Stimulated activated CD4-positive, alpha-beta T cell treated with anti-CD3 and anti-CD28 coated beads, Interleukin-15, amount 100 ng/mL, for 1 hour (primary cell): ENCODE measurements at regions not wholly inside any gene's neighbourhood (a gene's known extent, or its start where the extent isn't known, plus 50 kb on each side); places are given as distances from the start of the nearest gene placed in this dataset.
"Not testable (repeated sequence)": the region's sequence is repeated elsewhere in the genome, so short reads cannot be mapped to it uniquely, and the experiment has no call there.

Experiments used
- DNase-seq, 2 donors: peaks; one replicate each; pipeline ENCODE4 v3.0.0-alpha.2; 2020; ENCODE audit warnings: low read depth in 1 of 2, low spot score in 1 of 2

DNA sequence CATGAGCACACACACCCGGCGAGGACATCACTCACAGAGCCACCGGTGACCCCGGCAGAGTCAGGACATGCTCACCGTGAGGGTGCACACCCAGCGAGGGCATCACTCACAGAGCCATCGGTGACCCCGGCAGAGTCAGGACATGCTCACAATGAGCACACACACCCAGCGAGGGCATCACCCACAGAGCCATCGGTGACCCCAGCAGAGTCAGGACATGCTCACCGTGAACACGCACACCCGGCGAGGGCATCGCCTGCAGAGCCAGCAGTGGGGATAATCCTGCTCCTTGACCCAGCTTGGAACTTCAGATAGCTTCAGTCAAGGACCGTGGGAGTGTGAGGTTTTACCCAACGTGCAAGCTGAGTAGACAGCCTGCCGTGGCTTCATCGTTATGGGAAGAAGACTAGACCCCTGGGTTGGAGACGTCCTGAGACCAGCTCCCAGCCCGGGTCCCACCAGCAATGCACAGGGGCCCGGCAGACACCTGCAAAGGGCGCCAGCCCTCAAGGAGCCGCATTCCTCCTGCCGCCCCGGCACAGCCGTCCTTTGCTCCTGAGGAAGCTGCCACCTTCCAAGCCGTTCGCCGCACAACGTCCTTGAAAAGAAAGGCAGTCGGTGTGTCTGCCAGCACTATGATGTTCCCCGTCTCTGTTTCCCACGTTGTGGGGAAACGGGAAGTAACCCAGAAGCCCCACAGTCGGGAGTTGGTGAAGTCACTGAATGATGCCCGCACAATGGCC lies 192.3 kb downstream of the DLL1 start:
- DNase-seq = no peak

DNA sequence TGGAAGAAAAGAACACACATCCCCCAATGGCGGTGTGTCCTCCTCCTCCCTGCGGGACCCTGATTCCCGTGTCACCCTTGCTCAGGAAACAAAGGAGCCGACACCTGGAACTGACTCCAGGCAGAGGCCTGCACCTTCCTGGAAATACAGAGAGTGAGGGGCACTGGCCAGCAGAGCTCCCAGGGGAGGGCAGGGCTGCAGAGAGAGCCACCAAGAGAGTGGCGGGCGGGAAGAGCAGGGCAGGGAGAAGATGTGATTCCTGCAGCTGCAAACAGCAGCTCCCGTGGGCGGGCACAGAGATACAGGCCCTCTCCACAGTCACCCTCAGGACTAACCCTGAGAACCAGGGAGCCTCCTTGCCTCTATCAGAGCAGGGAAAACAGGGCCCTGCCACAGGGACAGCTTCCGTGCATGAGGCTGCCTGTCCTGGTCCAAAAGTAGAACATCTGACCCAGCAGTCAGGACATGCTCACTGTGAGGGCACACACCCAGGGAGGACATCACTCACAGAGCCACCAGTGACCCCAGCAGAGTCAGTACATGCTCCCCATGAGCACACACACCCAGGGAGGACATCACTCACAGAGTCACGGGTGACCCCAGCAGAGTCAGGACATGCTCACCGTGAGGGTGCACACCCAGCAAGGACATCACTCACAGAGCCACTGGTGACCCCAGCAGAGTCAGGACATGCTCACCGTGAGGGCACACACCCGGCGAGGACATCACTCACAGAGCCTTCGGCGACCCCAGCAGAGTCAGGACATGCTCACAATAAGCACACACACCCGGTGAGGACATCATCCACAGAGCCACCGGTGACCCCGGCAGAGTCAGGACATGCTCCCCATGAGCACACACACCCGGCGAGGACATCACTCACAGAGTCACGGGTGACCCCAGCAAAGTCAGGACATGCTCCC lies 193.1 kb downstream of the DLL1 start:
- no peak for DNase-seq

DNA sequence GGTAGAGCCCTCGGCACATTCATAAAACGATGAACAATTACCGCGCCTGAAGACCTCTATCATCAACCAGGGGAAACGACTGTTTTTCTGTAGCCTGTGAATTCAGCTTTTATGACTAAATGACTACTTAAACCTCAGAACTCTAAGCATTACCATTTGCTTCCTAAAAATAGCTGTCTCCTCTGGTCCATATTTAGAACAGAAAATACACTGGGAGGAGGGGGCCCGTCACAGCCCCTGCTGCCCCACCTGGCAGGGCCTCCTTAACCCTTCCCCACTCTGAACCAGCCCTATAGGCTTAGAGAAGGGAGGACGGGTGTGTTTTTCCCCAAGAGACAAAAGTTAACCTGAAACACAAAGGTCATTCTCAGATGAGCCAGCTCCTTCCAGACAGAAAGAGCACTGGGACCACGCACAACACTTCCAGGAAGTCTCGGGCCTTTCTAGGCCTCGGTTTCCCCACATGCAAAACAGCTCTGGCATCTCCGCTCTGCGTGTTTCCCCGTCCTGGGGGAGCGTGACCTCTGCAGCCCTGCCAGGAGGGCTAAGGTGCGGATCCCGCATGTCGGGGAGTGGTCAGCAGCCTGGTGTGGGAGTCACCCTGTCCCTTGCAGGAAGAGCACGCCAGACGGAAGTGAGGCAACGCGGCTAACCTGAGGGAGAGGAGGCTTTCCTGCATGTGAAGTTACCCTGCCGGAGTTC lies 193.9 kb downstream of the DLL1 start:
- no peak for DNase-seq

- no peak for DNase-seq
These were observed 194.6 kb downstream of the DLL1 start for GRCh38 chr6:170096191-170096802.

DNA sequence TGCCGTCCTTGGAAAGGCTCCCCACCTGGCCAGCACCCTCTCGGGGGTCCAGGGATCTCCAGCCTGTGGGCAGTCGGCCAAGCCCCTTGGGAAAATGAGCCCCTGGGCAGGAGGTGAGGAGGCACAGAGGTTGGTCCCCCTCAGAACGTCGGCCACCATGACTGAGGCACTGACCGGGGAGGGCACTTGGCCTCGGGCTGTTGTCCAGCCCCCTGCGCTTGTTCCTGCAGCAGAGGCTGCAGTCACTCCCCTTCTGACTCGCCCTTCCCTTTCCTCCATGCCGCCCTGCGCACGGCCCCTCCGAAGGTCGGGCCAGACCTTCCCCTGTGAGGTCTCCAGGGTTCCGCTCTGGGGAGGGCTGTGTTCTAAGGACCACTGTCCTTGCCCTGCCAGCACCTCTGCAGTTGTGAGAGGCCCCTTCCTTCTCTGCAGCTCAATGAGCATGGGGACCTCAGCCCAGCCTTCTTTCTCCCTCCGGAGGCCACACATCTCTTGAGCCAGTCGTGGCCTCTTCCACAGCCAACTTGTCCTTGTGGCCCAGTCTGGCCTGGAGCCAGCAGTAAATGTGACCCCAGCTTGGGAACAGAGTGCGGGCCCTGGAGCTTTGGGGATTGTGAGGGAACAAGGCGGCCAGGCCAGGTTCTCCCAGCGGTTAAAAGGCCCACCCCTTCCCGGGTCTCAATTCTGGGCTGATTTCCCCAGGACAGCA lies 195.5 kb downstream of the DLL1 start:
- no peak for DNase-seq

- no peak for DNase-seq
These were observed 196.1 kb downstream of the DLL1 start for GRCh38 chr6:170094686-170095272.

GRCh38 chr6:170093658-170094596 lies 197.0 kb downstream of the DLL1 start:
- no peak for DNase-seq

DNA sequence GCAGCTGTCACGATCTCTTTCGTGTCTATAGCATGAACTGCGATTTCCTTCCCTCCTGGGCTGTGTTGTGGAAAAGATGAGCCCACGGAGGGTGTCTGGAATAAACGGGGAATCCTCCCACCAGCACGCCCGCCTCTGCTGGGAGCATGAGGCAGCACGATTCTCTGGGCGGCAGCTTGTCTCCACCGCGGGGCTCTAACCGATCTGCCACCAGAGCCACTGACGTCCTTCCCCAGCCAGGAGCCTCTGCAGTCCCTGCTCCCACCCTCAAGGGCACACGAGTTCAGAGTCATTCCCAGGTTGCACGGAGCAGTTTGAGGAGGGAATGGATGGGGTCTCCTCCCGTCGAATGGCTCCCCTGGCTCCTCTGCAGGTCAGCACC lies 197.6 kb downstream of the DLL1 start:
- no peak for DNase-seq

DNA sequence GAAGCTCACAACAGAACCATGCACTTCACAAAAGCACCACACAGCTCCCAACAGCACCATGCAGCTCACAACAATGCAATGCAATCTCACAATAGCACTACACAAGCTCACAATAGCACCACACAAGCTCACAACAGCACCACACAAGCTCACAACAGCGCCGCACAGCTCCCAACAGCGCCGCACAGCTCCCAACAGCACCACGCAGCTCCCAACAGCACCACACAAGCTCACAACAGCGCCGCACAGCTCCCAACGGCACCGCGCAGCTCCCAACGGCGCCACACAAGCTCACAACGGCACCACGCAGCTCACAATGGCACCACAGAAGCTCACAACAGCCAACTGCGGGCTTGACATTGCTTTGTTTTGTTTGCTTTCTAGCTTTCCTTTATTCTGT lies 198.1 kb downstream of the DLL1 start:
- no peak for DNase-seq

- DNase-seq = no peak
These were observed 199.0 kb downstream of the DLL1 start for GRCh38 chr6:170091639-170092579.

GRCh38 chr6:170091000-170091638 lies 199.8 kb downstream of the DLL1 start:
- DNase-seq = no peak

DNA sequence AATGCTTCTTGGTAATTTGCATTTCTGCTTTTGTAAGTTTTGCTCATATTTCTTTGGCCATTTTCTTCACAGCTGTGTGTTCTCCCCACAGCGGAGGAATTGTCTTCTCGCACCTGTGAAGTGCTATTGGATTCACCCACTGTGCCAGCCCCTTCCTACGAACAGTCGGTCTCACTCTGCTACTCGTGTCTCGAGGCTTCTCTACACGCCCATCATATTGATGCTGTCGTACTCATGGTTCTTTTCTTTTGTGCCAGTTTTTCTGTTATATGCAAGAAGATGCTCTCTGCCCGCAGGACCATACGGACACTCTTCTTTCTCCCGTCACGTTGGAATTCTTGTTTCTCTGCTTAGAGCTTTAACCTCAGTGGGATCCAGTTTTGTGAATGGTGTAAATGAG lies 200.3 kb downstream of the DLL1 start:
- no peak for DNase-seq

DNA sequence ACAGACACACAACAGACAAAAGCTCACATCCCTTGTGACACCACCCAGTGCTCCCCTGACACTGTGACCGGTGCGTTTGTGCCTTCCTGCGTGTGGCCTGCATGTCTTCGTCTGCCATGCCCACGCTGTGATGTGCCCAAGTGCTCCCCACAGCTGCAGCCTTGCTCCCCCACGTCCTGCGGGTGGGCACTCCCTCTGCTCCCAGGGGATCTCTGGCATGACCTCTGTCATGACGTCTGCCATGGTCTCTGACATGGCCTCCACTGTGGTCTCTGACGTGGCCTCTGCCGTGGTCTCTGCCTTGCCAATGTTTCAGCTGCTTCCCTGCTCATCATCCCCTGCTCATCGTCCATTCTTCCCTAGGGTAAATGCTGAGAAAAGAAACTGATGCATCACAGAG lies 200.9 kb downstream of the DLL1 start:
- DNase-seq = no peak

DNA sequence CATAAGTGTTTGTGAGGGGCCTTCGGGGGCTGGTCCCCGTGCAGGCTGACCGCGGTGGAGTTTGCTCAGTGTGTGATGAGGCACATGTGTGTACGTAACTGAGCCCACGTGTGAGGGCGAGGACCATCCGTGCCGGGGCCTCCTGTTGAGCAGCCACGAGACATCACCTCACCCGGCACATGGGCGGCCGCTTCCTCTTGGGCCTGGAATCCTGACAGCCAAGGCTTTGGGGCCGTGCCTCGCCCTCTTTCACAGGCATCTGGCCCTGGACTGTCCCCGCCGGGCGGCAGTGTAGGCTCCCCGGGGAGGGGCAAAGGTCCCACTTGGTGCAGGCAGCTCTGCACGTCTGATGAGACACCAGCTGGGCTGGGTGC lies 202.3 kb downstream of the DLL1 start:
- no peak for DNase-seq

DNA sequence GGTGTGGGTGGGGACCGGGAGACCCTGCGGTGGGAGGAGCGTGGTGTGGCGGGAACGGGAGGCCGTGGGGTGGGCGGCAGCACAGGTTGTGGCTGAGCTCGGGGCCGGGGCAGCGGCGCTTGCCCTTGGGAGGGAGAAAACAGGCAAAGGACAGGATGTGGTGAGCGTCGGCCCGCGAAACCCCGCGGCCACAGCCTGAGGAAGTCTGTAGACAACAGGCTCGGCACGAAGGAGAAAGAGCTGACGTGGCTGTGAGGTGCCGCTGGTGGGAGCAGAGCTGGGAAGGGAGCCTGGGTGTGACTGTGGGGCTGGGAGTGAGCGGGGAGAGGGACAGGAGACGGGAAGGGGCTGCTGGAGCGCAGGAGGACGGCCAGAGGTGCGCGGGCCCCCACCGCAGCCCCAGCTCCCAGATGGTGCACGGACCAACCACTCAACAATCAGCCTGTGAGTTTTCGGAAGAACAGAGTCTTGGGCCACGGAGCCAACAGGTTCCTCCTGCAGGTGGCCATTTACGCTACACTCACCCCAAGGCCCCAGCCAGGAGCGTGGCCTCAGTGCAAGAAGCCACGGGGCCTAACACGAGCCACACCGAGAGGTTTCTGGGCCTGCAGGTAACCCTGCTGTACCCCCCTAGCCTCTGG lies 202.8 kb downstream of the DLL1 start:
- DNase-seq = peak in 1 of 2 donors; percentile 26

DNA sequence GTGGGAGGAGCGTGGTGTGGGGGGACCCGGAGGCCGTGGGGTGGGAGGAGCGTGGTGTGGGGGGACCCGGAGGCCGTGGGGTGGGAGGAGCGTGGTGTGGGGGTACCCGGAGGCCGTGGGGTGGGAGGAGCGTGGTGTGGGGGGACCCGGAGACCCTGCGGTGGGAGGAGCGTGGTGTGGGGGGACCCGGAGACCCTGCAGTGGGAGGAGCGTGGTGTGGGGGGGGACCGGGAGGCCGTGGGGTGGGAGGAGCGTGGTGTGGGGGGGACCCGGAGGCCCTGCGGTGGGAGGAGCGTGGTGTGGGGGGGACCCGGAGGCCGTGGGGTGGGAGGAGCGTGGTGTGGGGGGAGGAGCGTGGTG lies 203.5 kb downstream of the DLL1 start:
- DNase-seq = not testable (repeated sequence)
